ENCODE measurements at regions not wholly inside any gene's neighbourhood (a gene's known extent, or its start where the extent isn't known, plus 50 kb on each side); places are given as distances from the start of the nearest gene placed in this dataset.

- no peak for ATAC-seq
- no peaks in the 10 kb centered on the region for H3K4me1 Mint-ChIP-seq (ENCODE audit: low read depth)
- H3K27me3 Mint-ChIP-seq (ENCODE audit: low read depth) = peaks cover 10% of the 10 kb centered on the region
- no peak for DNase-seq
- no peaks in the 10 kb centered on the region for H3K36me3 Mint-ChIP-seq (ENCODE audit: insufficient read depth)
- no peak overlapping the region for H3K4me3 Mint-ChIP-seq
- no peaks in the 10 kb centered on the region for H3K9me3 Mint-ChIP-seq
These were observed 135.9 kb upstream of the ARL4C start for GRCh38 chr2:234632527-234633391.

DNA sequence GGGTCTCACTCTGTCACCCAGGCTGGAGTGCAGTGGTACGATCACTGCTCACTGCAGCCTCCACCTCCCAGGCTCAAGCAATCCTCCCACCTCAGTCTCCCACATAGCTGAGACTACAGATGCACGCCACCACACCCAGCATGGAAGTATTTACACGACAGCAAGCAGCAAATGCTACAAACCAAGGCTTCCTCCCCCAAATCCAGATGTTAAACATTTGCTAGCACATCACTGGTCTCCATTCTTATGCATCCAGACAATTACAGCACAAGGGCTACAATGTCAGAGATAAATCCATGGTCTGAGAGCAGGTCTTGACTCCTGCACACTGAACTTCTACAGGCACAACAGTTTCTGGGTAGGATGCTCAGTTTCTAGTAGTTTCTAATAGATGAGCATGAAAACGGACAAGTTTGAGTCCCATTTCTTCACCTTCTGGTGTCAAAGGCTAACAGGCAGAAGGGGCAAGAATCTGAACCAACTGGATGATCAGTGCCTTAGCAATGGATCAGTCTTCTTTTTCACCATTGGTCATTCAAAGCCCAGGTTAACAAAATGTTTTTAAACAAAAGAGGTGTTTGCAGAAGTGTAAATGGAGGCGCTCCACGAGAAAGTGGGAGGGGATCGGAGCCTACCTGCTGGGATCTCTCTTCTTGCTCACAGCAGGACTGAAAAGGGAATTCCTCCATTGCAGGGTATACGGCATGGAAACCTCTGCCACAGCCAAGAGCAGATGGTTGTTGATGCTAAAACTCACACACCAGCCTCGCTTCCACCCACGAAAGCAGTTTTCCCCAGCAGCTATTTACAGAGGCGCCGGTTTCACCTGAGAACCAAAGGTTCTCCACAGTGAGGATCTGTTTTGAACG, 135.0 kb upstream of the ARL4C start:
- no peaks in the 10 kb centered on the region for H3K4me1 Mint-ChIP-seq (ENCODE audit: low read depth)
- DNase-seq = no peak
- H3K27me3 Mint-ChIP-seq (ENCODE audit: low read depth) = peaks cover 12% of the 10 kb centered on the region
- H3K4me3 Mint-ChIP-seq = no peak overlapping the region
- no peak for ATAC-seq
- no peaks in the 10 kb centered on the region for H3K9me3 Mint-ChIP-seq
- no peaks in the 10 kb centered on the region for H3K36me3 Mint-ChIP-seq (ENCODE audit: insufficient read depth)

- ATAC-seq (no peak), DNase-seq (no peak)
- Mint-ChIP-seq H3K4me1 (ENCODE audit: low read depth) (no peaks in the 10 kb centered on the region), H3K9me3 (no peaks in the 10 kb centered on the region), H3K36me3 (ENCODE audit: insufficient read depth) (no peaks in the 10 kb centered on the region), H3K27me3 (ENCODE audit: low read depth) (peaks cover 12% of the 10 kb centered on the region), H3K4me3 (no peak overlapping the region)
These were observed 133.9 kb upstream of the ARL4C start for GRCh38 chr2:234630801-234631261.

DNA sequence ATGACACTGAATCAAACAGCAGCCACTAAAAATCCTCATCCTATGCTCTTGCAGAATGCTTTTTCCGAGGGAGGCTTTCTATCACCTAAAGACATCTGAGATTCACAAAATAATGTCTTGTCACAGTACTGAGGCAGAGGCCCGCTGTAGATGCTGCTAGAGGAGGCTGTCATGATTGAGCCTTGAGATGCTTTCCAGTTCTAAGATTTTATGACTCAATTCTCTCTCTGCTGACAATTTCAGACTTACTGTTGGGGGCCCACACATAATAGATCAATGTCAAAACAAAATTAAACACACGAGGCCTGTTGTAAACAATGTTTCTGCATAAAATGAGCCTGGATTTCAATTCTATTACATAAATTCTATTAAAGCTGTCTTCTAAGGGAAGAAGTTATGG, 132.7 kb upstream of the ARL4C start:
- no peaks in the 10 kb centered on the region for H3K4me1 Mint-ChIP-seq (ENCODE audit: low read depth)
- DNase-seq = no peak
- H3K27me3 Mint-ChIP-seq (ENCODE audit: low read depth) = peaks cover 16% of the 10 kb centered on the region
- no peaks in the 10 kb centered on the region for H3K9me3 Mint-ChIP-seq
- no peak for ATAC-seq
- H3K36me3 Mint-ChIP-seq (ENCODE audit: insufficient read depth) = no peaks in the 10 kb centered on the region
- H3K4me3 Mint-ChIP-seq = no peak overlapping the region

- Mint-ChIP-seq H3K4me3 (no peak overlapping the region), H3K4me1 (ENCODE audit: low read depth) (no peaks in the 10 kb centered on the region), H3K27me3 (ENCODE audit: low read depth) (peaks cover 16% of the 10 kb centered on the region), H3K36me3 (ENCODE audit: insufficient read depth) (no peaks in the 10 kb centered on the region), H3K9me3 (no peaks in the 10 kb centered on the region)
- ATAC-seq (no peak), DNase-seq (no peak)
These were observed 132.1 kb upstream of the ARL4C start for GRCh38 chr2:234628953-234629352.

GRCh38 chr2:234627308-234627707, 130.4 kb upstream of the ARL4C start:
- H3K4me1 Mint-ChIP-seq (ENCODE audit: low read depth) = no peaks in the 10 kb centered on the region
- H3K27me3 Mint-ChIP-seq (ENCODE audit: low read depth) = peaks cover 18% of the 10 kb centered on the region
- DNase-seq = no peak
- no peak overlapping the region for H3K4me3 Mint-ChIP-seq
- no peaks in the 10 kb centered on the region for H3K36me3 Mint-ChIP-seq (ENCODE audit: insufficient read depth)
- no peak for ATAC-seq
- no peaks in the 10 kb centered on the region for H3K9me3 Mint-ChIP-seq

DNA sequence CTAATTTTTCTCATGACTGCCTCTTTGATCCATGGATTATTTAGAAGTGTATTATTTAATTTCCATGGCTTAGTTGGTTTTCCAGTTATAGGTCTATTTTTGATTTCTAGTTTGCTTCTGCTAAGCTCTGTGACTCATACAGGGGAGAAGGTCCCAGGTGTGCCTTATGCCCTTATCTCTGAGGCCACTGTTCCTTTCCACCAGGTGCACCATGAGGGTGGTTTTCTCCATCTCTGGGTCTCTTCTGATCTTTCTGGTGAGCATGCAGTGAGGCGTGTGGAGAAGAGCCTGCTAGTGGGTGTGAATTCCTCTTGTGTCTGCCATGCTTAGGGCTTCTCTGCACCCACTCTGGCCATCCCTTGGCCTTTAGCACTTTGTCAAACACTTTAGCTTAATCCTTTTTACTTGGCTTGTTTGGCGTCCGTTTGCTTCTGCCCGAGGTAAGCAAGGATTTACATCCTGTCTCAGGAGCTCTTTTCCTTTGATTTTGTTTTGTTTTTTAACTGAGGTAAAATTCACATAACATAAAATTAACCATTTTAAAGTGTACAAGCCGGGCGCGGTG, 129.8 kb upstream of the ARL4C start:
- ATAC-seq = no peak
- peaks cover 14% of the 10 kb centered on the region for H3K27me3 Mint-ChIP-seq (ENCODE audit: low read depth)
- H3K9me3 Mint-ChIP-seq = no peaks in the 10 kb centered on the region
- no peak overlapping the region for H3K4me3 Mint-ChIP-seq
- no peaks in the 10 kb centered on the region for H3K36me3 Mint-ChIP-seq (ENCODE audit: insufficient read depth)
- DNase-seq = no peak
- no peaks in the 10 kb centered on the region for H3K4me1 Mint-ChIP-seq (ENCODE audit: low read depth)

- H3K27me3 Mint-ChIP-seq (ENCODE audit: low read depth) = peaks cover 12% of the 10 kb centered on the region
- no peak overlapping the region for H3K4me3 Mint-ChIP-seq
- DNase-seq = no peak
- no peaks in the 10 kb centered on the region for H3K4me1 Mint-ChIP-seq (ENCODE audit: low read depth)
- ATAC-seq = no peak
- H3K36me3 Mint-ChIP-seq (ENCODE audit: insufficient read depth) = no peaks in the 10 kb centered on the region
- H3K9me3 Mint-ChIP-seq = no peaks in the 10 kb centered on the region
These were observed 128.9 kb upstream of the ARL4C start for GRCh38 chr2:234625626-234626250.

GRCh38 chr2:234623521-234623991, 126.7 kb upstream of the ARL4C start:
- no peaks in the 10 kb centered on the region for H3K36me3 Mint-ChIP-seq (ENCODE audit: insufficient read depth)
- no peak for DNase-seq
- peaks cover 10% of the 10 kb centered on the region for H3K27me3 Mint-ChIP-seq (ENCODE audit: low read depth)
- no peaks in the 10 kb centered on the region for H3K9me3 Mint-ChIP-seq
- ATAC-seq = no peak
- no peak overlapping the region for H3K4me3 Mint-ChIP-seq
- H3K4me1 Mint-ChIP-seq (ENCODE audit: low read depth) = peaks cover 10% of the 10 kb centered on the region

DNA sequence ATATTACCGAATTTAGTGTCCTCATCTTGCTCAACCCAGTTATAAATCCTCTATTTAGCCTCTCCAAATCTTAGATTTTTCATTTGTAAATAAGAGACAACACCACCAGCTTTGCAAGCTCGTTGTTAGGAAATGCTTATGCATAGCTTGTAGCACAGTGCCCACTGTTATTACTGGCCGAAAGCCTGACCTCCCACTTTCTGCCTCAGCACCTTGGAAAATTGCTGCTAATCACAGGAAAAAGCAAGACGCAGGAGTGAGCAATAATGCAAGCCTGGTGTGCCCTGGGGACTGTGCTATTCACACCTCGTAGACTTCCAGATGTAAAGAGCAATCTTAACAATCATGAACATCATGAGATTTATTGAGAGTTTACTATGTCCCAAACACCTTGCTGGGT, 124.2 kb upstream of the ARL4C start:
- Mint-ChIP-seq H3K27me3 (ENCODE audit: low read depth) (peaks cover 10% of the 10 kb centered on the region), H3K4me1 (ENCODE audit: low read depth) (peaks cover 10% of the 10 kb centered on the region), H3K9me3 (no peaks in the 10 kb centered on the region), H3K36me3 (ENCODE audit: insufficient read depth) (no peaks in the 10 kb centered on the region), H3K4me3 (no peak overlapping the region)
- ATAC-seq (no peak), DNase-seq (no peak)

DNA sequence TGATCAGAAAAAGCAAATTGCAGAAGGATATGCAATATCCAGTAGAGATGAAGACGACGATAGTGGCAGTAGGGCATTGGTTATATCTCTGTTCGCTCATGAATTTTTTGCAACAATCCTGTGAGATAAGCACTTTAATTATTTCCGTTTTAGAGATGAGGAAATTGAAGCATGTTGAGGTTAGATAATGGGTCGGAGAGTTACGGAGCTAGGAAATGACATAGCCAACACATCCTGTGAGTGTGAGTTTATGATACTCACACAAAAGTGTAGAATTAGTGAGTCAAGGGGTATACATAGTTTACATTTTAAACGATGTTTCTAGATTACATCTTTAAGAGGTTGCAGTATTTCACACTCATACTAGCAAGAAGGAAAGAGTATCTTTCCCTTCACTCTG, 123.1 kb upstream of the ARL4C start:
- no peak for DNase-seq
- Mint-ChIP-seq H3K9me3 (no peaks in the 10 kb centered on the region), H3K27me3 (ENCODE audit: low read depth) (peaks cover 6% of the 10 kb centered on the region), H3K4me3 (no peak overlapping the region), H3K36me3 (ENCODE audit: insufficient read depth) (no peaks in the 10 kb centered on the region), H3K4me1 (ENCODE audit: low read depth) (peaks cover 10% of the 10 kb centered on the region)
- no peak for ATAC-seq

GRCh38 chr2:234615643-234616356, 118.9 kb upstream of the ARL4C start:
- Mint-ChIP-seq H3K36me3 (ENCODE audit: insufficient read depth) (no peaks in the 10 kb centered on the region), H3K4me1 (ENCODE audit: low read depth) (peaks cover 10% of the 10 kb centered on the region), H3K4me3 (no peak overlapping the region), H3K9me3 (peaks cover 7% of the 10 kb centered on the region), H3K27me3 (ENCODE audit: low read depth) (peaks cover 11% of the 10 kb centered on the region)
- ATAC-seq (no peak), DNase-seq (no peak)

GRCh38 chr2:234611209-234611608, 114.3 kb upstream of the ARL4C start:
- no peak overlapping the region for H3K4me3 Mint-ChIP-seq
- ATAC-seq (no peak), DNase-seq (no peak)
- no peaks in the 10 kb centered on the region for H3K36me3 Mint-ChIP-seq (ENCODE audit: insufficient read depth)
- H3K4me1 Mint-ChIP-seq (ENCODE audit: low read depth) = no peaks in the 10 kb centered on the region
- H3K27me3 Mint-ChIP-seq (ENCODE audit: low read depth) = peaks cover 29% of the 10 kb centered on the region
- H3K9me3 Mint-ChIP-seq = peaks cover 7% of the 10 kb centered on the region

Data from activated T-cell treated with anti-CD3 and anti-CD28 coated beads, Interleukin-2, amount 50 U/mL, for 4 hours (primary cell).